GM12864 (cell line): ENCODE measurements at regions not wholly inside any gene's neighbourhood (a gene's known extent, or its start where the extent isn't known, plus 50 kb on each side); places are given as distances from the start of the nearest gene placed in this dataset.

Source experiments
- DNase-seq: peaks from one replicate; pipeline ENCODE4 v3.0.0-alpha.2; 2011; ENCODE audit warnings: low read depth
- H3K4me3 ChIP-seq: 2 replicates; pipeline ENCODE4 v1.5.1; 2011; ENCODE audit warnings: mild to moderate bottlenecking, low read depth, low read length, control low read depth
- TF ChIP-seq, protein P1 (sequence below): IDR thresholded peaks from 2 replicates; pipeline ENCODE4 v1.5.1; 2011; ENCODE audit warnings: low read depth, mild to moderate bottlenecking, moderate library complexity, low read length, control low read depth, inconsistent platforms; ENCODE audit errors: missing control alignments

DNA sequence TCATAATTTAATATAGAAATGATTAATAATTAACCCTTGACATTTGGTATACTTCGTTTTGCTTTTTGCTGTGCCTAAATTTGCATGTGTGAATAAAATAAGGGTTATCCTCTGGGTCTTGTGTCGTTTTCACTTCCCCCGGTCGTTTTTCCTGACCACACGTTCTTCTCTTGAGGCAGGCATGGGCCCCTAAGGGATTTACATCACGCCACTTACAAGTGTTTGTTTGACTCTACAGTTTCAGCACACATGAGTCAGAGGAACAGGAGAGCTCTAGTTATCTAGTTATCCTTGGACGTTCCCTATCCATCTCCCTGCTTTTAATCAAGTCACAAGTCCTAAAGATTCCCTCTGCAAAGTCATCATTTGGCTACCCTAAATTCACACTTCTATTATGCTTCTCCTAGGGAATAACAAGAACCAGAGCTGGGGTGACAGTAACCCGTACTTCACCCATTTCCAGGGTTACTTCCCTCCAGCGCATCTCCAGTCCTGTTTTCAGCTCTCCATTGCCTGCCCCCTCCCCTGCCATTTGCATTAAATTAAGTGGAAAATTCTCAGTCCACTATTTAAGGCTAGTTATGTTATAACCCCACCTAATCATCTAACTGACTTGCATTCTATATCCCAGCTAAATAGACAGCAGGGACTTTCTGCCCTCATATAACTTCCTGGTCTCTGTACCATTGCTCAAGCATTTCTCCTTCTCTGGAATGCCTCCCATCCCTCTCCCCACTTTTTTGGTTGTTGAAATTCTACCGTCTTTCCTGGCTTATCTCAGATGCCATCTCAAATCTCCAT, 206.9 kb downstream of the PTEN start:
- DNase-seq, result peak; percentile 84
- TF ChIP-seq, protein P1, sequence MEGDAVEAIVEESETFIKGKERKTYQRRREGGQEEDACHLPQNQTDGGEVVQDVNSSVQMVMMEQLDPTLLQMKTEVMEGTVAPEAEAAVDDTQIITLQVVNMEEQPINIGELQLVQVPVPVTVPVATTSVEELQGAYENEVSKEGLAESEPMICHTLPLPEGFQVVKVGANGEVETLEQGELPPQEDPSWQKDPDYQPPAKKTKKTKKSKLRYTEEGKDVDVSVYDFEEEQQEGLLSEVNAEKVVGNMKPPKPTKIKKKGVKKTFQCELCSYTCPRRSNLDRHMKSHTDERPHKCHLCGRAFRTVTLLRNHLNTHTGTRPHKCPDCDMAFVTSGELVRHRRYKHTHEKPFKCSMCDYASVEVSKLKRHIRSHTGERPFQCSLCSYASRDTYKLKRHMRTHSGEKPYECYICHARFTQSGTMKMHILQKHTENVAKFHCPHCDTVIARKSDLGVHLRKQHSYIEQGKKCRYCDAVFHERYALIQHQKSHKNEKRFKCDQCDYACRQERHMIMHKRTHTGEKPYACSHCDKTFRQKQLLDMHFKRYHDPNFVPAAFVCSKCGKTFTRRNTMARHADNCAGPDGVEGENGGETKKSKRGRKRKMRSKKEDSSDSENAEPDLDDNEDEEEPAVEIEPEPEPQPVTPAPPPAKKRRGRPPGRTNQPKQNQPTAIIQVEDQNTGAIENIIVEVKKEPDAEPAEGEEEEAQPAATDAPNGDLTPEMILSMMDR, result no peak
- no peak overlapping the region for H3K4me3 ChIP-seq

DNA sequence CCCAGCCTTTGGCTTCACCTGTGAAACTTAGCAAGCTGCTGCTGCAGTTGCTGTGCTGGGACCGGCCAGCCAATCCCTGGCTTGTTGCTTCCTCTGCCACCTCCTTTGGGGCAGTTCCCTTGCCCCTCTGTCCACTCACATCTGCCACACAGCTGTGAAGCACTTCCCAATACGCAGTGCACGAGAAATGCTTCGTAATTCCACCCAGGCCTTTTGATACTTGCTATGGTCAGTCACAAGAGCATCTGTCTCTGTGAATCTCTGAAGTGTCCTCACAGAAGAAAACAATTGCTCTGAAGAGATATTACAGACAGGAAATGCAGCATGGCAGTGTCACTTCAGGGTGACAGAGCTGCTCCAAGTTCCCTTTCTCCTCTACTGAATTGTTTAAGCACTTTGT, 208.5 kb downstream of the PTEN start:
- TF ChIP-seq, protein P1, result no peak
- DNase-seq, result no peak
- no peak overlapping the region for H3K4me3 ChIP-seq

DNA sequence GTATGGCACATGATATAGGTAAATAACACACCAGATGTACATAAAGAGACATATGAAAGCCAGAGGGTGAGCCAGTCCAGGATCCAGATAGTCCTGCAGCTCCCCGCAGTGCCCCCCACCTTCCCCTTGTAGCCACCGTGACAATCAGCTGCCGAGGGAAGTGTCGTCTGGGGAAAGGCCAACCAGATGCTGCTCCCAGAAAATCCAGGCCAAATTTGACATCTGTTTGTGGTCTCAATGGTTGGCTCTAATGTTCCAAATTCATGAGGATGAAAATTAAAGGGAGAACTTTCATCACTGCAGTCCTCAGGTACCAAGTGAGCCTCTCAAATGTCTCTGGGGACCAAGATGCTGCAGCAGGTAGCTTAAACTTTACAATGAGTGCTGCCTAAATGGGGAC, 210.3 kb downstream of the PTEN start:
- TF ChIP-seq, protein P1, result no peak
- H3K4me3 ChIP-seq, result no peak overlapping the region
- DNase-seq, result no peak

DNA sequence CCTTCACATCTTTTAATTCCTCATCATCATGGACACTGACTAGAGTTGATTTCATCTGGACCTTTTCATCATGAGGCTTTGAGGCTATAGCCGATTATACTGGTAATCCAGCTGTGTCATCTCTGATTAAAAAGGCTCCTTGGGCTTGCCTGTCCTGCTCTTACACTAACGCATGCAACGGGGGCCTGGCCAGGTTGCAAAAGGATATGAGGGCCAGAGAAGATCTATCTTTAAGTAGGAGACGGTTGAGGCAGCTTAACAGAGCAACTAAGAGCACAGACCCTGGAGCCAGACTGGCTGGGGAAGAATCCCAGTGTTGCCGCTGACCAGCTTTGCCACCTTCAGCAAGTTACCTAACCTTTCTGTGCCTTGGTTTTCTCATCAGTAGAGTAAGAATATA, 211.5 kb downstream of the PTEN start:
- H3K4me3 ChIP-seq, result no peak overlapping the region
- TF ChIP-seq, protein P1, result no peak
- DNase-seq, result no peak

DNA sequence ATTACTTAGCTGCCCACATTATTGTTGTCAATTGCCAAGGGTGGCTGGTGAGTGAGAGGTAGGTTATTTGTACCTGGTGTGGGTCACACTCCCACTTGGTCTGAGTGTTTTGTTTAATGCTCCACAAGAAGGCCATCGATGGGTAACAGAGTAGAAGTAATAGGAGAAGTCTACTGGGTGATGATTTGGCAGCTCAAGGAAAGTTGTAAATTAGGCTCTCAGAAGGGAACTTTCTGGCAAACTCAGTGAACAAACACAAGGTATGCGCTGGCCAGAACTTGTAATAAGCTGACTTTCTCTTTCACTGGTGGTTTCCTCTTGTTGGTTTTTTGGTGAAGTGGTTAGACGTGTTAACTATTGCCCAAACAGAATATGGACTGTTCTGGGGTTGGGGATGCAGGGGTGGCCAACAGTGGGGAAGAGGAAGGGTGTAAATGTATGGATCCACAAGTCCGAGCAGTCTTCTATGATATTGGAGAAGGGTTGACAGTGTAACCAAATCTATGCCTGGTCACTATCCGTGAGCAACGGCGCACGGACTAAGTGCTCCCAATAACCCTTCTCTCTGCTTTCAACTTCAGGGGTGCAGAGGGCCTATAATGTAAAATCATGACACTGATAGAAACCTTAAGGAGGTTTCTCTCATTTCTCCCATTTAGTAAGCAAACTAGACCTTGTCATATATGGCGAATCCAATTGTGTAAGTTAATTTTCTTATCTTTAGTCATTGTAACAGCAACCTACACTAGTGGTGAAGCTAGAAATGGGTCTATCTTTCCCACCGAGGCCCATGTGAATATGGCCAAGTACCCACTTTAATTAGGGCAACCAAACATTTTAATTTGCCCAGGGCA, 212.8 kb downstream of the PTEN start:
- H3K4me3 ChIP-seq, result no peak overlapping the region
- no peak for DNase-seq
- TF ChIP-seq, protein P1, result no peak

DNA sequence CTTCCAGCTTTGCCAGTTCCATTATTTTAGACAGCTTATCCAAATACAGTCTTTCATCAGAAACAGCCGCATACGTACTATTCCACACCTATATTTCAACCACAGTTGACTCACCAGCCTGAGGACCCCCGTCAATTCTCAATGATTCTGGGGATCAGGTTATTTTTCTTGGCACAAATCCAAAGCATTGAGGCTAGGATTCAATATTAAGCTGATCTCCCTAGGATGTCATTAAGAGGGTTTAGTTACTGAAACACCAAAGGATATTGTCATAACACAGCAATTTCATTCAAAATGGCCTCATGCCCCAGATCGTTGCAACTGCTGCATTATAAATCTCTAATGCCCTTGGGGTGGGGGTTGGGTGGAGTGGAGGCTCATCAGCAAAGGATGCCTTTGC, 214.6 kb downstream of the PTEN start:
- H3K4me3 ChIP-seq, result no peak overlapping the region
- DNase-seq, result no peak
- TF ChIP-seq, protein P1, result no peak

DNA sequence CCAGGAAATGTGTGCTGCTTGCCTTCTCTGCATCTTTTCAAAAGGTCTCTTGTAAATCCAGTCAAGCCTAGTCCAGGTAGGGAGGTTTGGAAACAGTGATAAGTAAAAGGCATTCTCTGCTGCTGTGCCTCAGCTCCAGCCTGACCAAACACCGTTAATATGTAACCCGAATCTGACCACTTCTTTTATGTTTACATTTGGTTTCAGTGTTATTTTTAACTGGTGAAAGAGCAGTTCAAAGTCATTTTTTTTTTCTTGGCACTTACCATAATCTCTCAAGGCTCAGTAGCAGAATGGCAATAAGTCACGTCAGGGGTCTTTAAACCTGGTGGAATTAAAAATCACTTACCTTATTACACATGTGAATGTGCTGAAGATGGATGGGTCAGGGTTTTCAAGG, 216.8 kb downstream of the PTEN start:
- no peak for DNase-seq
- H3K4me3 ChIP-seq, result no peak overlapping the region; the same call in 1 of the 2 replicates
- TF ChIP-seq, protein P1, result no peak
